ENCODE measurements at regions not wholly inside any gene's neighbourhood (a gene's known extent, or its start where the extent isn't known, plus 50 kb on each side); places are given as distances from the start of the nearest gene placed in this dataset.

- no peak for TF ChIP-seq REST (IDR thresholded peaks at IDR 0.05; ENCODE audit: low read depth)
- TF ChIP-seq RAD21 (IDR thresholded peaks at IDR 0.05; ENCODE audit: low read depth) = no peak
Observed at GRCh38 chr6:167399599-167399998, 74.7 kb downstream of the TTLL2 start.

- TF ChIP-seq CEBPB (IDR thresholded peaks at IDR 0.05) (no peak), YY1 (IDR thresholded peaks at IDR 0.05; ENCODE audit: low read depth) (no peak), CREB1 (IDR thresholded peaks at IDR 0.05; ENCODE audit: low read depth) (no peak), NFIC (IDR thresholded peaks at IDR 0.05) (no peak), MAX (IDR thresholded peaks at IDR 0.05) (no peak), FOXM1 (IDR thresholded peaks at IDR 0.05; ENCODE audit: borderline replicate concordance, low read depth) (no peak), TCF12 (IDR thresholded peaks at IDR 0.05; ENCODE audit: low read depth) (no peak), ZBTB7A (IDR thresholded peaks at IDR 0.05; ENCODE audit: low read depth) (no peak), RAD21 (IDR thresholded peaks at IDR 0.05; ENCODE audit: low read depth) (no peak), TEAD4 (IDR thresholded peaks at IDR 0.05) (no peak), EGR1 (IDR thresholded peaks at IDR 0.05) (no peak), TAF1 (IDR thresholded peaks at IDR 0.05; ENCODE audit: low read depth) (no peak), REST (IDR thresholded peaks at IDR 0.05; ENCODE audit: low read depth) (no peak), USF1 (IDR thresholded peaks at IDR 0.05) (no peak), EP300 (IDR thresholded peaks at IDR 0.05; ENCODE audit: borderline replicate concordance) (no peak)
Observed at GRCh38 chr6:167400482-167401138, 75.7 kb downstream of the TTLL2 start.

GRCh38 chr6:167401525-167402194 is 76.8 kb downstream of the TTLL2 start:
- 0 out of 2 replicates have a peak, but pooled peaks have one; percentile 23 for TF ChIP-seq USF1 (IDR thresholded peaks at IDR 0.05)
- no peak for TF ChIP-seq YY1 (IDR thresholded peaks at IDR 0.05; ENCODE audit: low read depth)
- no peak for TF ChIP-seq EP300 (IDR thresholded peaks at IDR 0.05; ENCODE audit: borderline replicate concordance)

- TF ChIP-seq USF1 (IDR thresholded peaks at IDR 0.05) (no peak), MAX (IDR thresholded peaks at IDR 0.05) (no peak), EP300 (IDR thresholded peaks at IDR 0.05; ENCODE audit: borderline replicate concordance) (no peak)
Observed at GRCh38 chr6:167402195-167402686, 77.4 kb downstream of the TTLL2 start.

- TF ChIP-seq YY1 (IDR thresholded peaks at IDR 0.05; ENCODE audit: low read depth) = no peak
- TF ChIP-seq EP300 (IDR thresholded peaks at IDR 0.05; ENCODE audit: borderline replicate concordance) = no peak
- no peak for TF ChIP-seq EGR1 (IDR thresholded peaks at IDR 0.05)
- no peak for TF ChIP-seq CEBPB (IDR thresholded peaks at IDR 0.05)
- no peak for TF ChIP-seq TCF12 (IDR thresholded peaks at IDR 0.05; ENCODE audit: low read depth)
- TF ChIP-seq RAD21 (IDR thresholded peaks at IDR 0.05; ENCODE audit: low read depth) = no peak
- no peak for TF ChIP-seq ZBTB7A (IDR thresholded peaks at IDR 0.05; ENCODE audit: low read depth)
- TF ChIP-seq REST (IDR thresholded peaks at IDR 0.05; ENCODE audit: low read depth) = no peak
- no peak for TF ChIP-seq CREB1 (IDR thresholded peaks at IDR 0.05; ENCODE audit: low read depth)
- no peak for TF ChIP-seq TAF1 (IDR thresholded peaks at IDR 0.05; ENCODE audit: low read depth)
- TF ChIP-seq MAX (IDR thresholded peaks at IDR 0.05) = no peak
- TF ChIP-seq NFIC (IDR thresholded peaks at IDR 0.05) = no peak
- TF ChIP-seq TEAD4 (IDR thresholded peaks at IDR 0.05) = no peak
- TF ChIP-seq FOXM1 (IDR thresholded peaks at IDR 0.05; ENCODE audit: borderline replicate concordance, low read depth) = no peak
- no peak for TF ChIP-seq USF1 (IDR thresholded peaks at IDR 0.05)
Observed at GRCh38 chr6:167403427-167403826, 78.5 kb downstream of the TTLL2 start.

Measured in Ishikawa (cell line).